Neuronal stem cell (in vitro differentiated cells): ENCODE measurements at regions not wholly inside any gene's neighbourhood (a gene's known extent, or its start where the extent isn't known, plus 50 kb on each side); places are given as distances from the start of the nearest gene placed in this dataset.

Experiments
- DNase-seq: peaks from one replicate; pipeline ENCODE4 v3.0.0-alpha.2; 2013; ENCODE audit warnings: low spot score
- H2AFZ ChIP-seq: one replicate; pipeline ENCODE4 v1.6.1; 2013; ENCODE audit warnings: mild to moderate bottlenecking, low read length, inconsistent platforms
- H2AK5ac ChIP-seq: 2 replicates; pipeline ENCODE4 v1.6.1; 2013; ENCODE audit warnings: low read depth, mild to moderate bottlenecking, inconsistent platforms, low read length, moderate library complexity, mixed read lengths
- H2BK120ac ChIP-seq: 2 replicates; pipeline ENCODE4 v1.6.1; 2013; ENCODE audit warnings: low read depth, mild to moderate bottlenecking, inconsistent platforms, low read length, moderate library complexity, mixed read lengths
- H2BK12ac ChIP-seq: one replicate; pipeline ENCODE4 v1.6.1; 2013; ENCODE audit warnings: low read length, inconsistent platforms
- H2BK15ac ChIP-seq: 2 replicates; pipeline ENCODE4 v1.6.1; 2013; ENCODE audit warnings: mild to moderate bottlenecking, low read length, inconsistent platforms, mixed read lengths
- H2BK5ac ChIP-seq: one replicate; pipeline ENCODE4 v1.6.1; 2013; ENCODE audit warnings: inconsistent platforms, mild to moderate bottlenecking, low read length, moderate library complexity
- H3K14ac ChIP-seq: one replicate; pipeline ENCODE4 v1.6.1; 2013; ENCODE audit warnings: low read length, inconsistent platforms
- H3K18ac ChIP-seq: 2 replicates; pipeline ENCODE4 v1.6.1; 2013; ENCODE audit warnings: low read length, inconsistent platforms
- H3K23ac ChIP-seq: 2 replicates; pipeline ENCODE4 v1.6.1; 2013; ENCODE audit warnings: low read depth, mild to moderate bottlenecking, mixed read lengths, low read length, inconsistent platforms; ENCODE audit not compliant: poor library complexity
- H3K27ac ChIP-seq: replicated peaks from 3 replicates; pipeline ENCODE4 v1.5.1; 2013; ENCODE audit warnings: low read length, inconsistent platforms
- H3K27me3 ChIP-seq, 3 experiments: 2 replicates each; pipeline ENCODE4 v1.6.1; 2013; ENCODE audit warnings: low read length in 3 of 3, mild to moderate bottlenecking in 2 of 3, inconsistent platforms in 1 of 3, low read depth in 1 of 3, mixed read lengths in 1 of 3, moderate library complexity in 1 of 3; ENCODE audit not compliant: control insufficient read depth in 3 of 3, insufficient read depth in 3 of 3
- H3K36me3 ChIP-seq, 2 donors: replicated peaks in 1 of 2; 2 replicates each; pipeline ENCODE4 v1.6.1; 2013; ENCODE audit warnings: low read length in 2 of 2; ENCODE audit not compliant: control insufficient read depth in 2 of 2, insufficient read depth in 2 of 2
- H3K4ac ChIP-seq: 2 replicates; pipeline ENCODE4 v1.6.1; 2013; ENCODE audit warnings: inconsistent platforms, mild to moderate bottlenecking, low read length, moderate library complexity
- H3K4me1 ChIP-seq, 2 donors: 1 replicate in 1 of 2; 2 replicates in 1 of 2; pipeline ENCODE4 v1.6.1; 2013; ENCODE audit warnings: low read length in 2 of 2, low read depth in 1 of 2; ENCODE audit not compliant: control insufficient read depth in 2 of 2, insufficient read depth in 1 of 2
- H3K4me2 ChIP-seq: one replicate; pipeline ENCODE4 v1.6.1; 2013; ENCODE audit warnings: mild to moderate bottlenecking, low read length, inconsistent platforms; ENCODE audit not compliant: insufficient read depth, poor library complexity, severe bottlenecking
- H3K4me3 ChIP-seq, 2 donors: 2 replicates each; pipeline ENCODE4 v1.5.1; 2013; ENCODE audit warnings: low read length in 2 of 2, mild to moderate bottlenecking in 2 of 2, inconsistent platforms in 1 of 2, moderate library complexity in 1 of 2
- H3K79me1 ChIP-seq: one replicate; pipeline ENCODE4 v1.6.1; 2013; ENCODE audit warnings: low read depth, mild to moderate bottlenecking, inconsistent platforms, low read length, moderate library complexity
- H3K9ac ChIP-seq: one replicate; pipeline ENCODE4 v1.6.1; 2013; ENCODE audit warnings: mild to moderate bottlenecking, low read depth, low read length, inconsistent platforms; ENCODE audit not compliant: poor library complexity
- H3K9me3 ChIP-seq, 2 donors: replicated peaks in 1 of 2; 2 replicates each; pipeline versions ENCODE3 to v1.6.1; 2013; ENCODE audit warnings: low read length in 2 of 2, mild to moderate bottlenecking in 2 of 2, inconsistent platforms in 1 of 2, low read depth in 1 of 2, mixed read lengths in 1 of 2, moderate library complexity in 1 of 2; ENCODE audit not compliant: control insufficient read depth in 2 of 2, insufficient read depth in 1 of 2
- H4K8ac ChIP-seq: one replicate; pipeline ENCODE4 v1.6.1; 2013; ENCODE audit warnings: low read depth, mild to moderate bottlenecking, inconsistent platforms, low read length, moderate library complexity
- H4K91ac ChIP-seq: one replicate; pipeline ENCODE4 v1.6.1; 2013; ENCODE audit warnings: low read length, low read depth, mild to moderate bottlenecking, inconsistent platforms; ENCODE audit not compliant: poor library complexity
- WGBS, 2 donors: extraction: QIAGEN DNeasy Blood & Tissue Kit; methylation state at CpG; one replicate each; pipeline ENCODE4 v1.1.7; 2013; ENCODE audit warnings: missing lambda C conversion rate in 2 of 2, mixed read lengths in 1 of 2; ENCODE audit not compliant: insufficient read length in 2 of 2, insufficient replicate concordance in 1 of 2; ENCODE audit errors: extremely low coverage in 2 of 2; 5-methylcytosine and 5-hydroxymethylcytosine counted together

- no peak overlapping the region for H3K4ac ChIP-seq
- no peak overlapping the region for H2AK5ac ChIP-seq
- H2BK12ac ChIP-seq = no peak overlapping the region
- H2AFZ ChIP-seq = no peak overlapping the region
- H3K27ac ChIP-seq = no peak overlapping the region
- H3K36me3 ChIP-seq = no peaks in the 10 kb centered on the region
- H3K4me1 ChIP-seq = no peaks in the 10 kb centered on the region
- H2BK120ac ChIP-seq = no peak overlapping the region
- no peak overlapping the region for H3K14ac ChIP-seq
- H3K4me3 ChIP-seq = no peak overlapping the region
- no peak overlapping the region for H3K23ac ChIP-seq
- no peak overlapping the region for H2BK5ac ChIP-seq
- no peaks in the 10 kb centered on the region for H3K9me3 ChIP-seq
- no peak overlapping the region for H4K8ac ChIP-seq
- WGBS, 2 donors = no CpG with 5 or more reads among the region's 12 CpGs
- H3K79me1 ChIP-seq = no peaks in the 10 kb centered on the region
- no peak overlapping the region for H2BK15ac ChIP-seq
- no peak overlapping the region for H4K91ac ChIP-seq
- H3K27me3 ChIP-seq = no peaks in the 10 kb centered on the region
- H3K9ac ChIP-seq = no peak overlapping the region
- no peak overlapping the region for H3K4me2 ChIP-seq
- no peak for DNase-seq
- peak overlapping the region; percentile 35 for H3K18ac ChIP-seq
These were observed 113.4 kb upstream of the TCERG1L start for GRCh38 chr10:131424836-131425491.

- DNase-seq = no peak
- H2BK12ac ChIP-seq = no peak overlapping the region
- H3K9ac ChIP-seq = no peak overlapping the region
- H2BK15ac ChIP-seq = no peak overlapping the region
- H2AK5ac ChIP-seq = no peak overlapping the region
- H2BK120ac ChIP-seq = no peak overlapping the region
- no peak overlapping the region for H3K23ac ChIP-seq
- H3K4me1 ChIP-seq = no peaks in the 10 kb centered on the region
- no peak overlapping the region for H2AFZ ChIP-seq
- peaks cover 0 to 5% (median 0%) of the 10 kb centered on the region in 3 experiments for H3K27me3 ChIP-seq
- no peak overlapping the region for H3K4ac ChIP-seq
- H3K79me1 ChIP-seq = no peaks in the 10 kb centered on the region
- no peaks in the 10 kb centered on the region for H3K36me3 ChIP-seq
- whole genome bisulfite sequencing, 2 donors = no CpG with 5 or more reads among the region's 11 CpGs
- H2BK5ac ChIP-seq = no peak overlapping the region
- no peak overlapping the region for H3K18ac ChIP-seq
- no peak overlapping the region for H4K91ac ChIP-seq
- no peak overlapping the region for H3K14ac ChIP-seq
- no peak overlapping the region for H3K4me2 ChIP-seq
- H4K8ac ChIP-seq = no peak overlapping the region
- no peak overlapping the region for H3K27ac ChIP-seq
- H3K4me3 ChIP-seq = no peak overlapping the region
- no peaks in the 10 kb centered on the region for H3K9me3 ChIP-seq
These were observed 114.4 kb upstream of the TCERG1L start for GRCh38 chr10:131425752-131426533.

DNA sequence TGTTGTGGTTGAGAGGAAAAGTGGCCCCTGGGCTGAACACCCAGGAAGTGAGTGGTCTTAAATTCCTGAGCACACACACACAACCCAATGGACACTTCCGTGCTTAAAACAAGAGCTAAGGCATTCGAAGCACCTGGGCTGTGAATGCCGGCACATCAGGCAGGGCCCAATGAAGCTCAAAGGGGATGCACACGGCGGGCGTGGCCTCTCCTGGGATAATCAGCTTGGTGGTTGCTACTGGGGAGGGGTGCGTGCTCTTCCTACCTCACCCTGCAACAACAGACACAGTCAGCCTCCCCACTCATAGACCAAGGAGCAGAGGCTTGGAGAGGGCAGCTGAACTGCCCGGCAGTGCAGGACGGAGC, 115.0 kb upstream of the TCERG1L start:
- H4K91ac ChIP-seq = no peak overlapping the region
- no peak overlapping the region for H3K27ac ChIP-seq
- DNase-seq = no peak
- H2BK120ac ChIP-seq = no peak overlapping the region
- H3K4ac ChIP-seq = no peak overlapping the region
- H3K27me3 ChIP-seq = peaks cover 0 to 6% (median 0%) of the 10 kb centered on the region in 3 experiments
- no peaks in the 10 kb centered on the region for H3K9me3 ChIP-seq
- H3K4me1 ChIP-seq = no peaks in the 10 kb centered on the region
- H3K18ac ChIP-seq = no peak overlapping the region
- no peak overlapping the region for H3K4me2 ChIP-seq
- no peak overlapping the region for H2AK5ac ChIP-seq
- peak overlapping the region; percentile 19 for H4K8ac ChIP-seq
- no peak overlapping the region for H3K23ac ChIP-seq
- no peaks in the 10 kb centered on the region for H3K36me3 ChIP-seq
- no peak overlapping the region for H3K4me3 ChIP-seq
- no peak overlapping the region for H2BK15ac ChIP-seq
- no peak overlapping the region for H2AFZ ChIP-seq
- H2BK5ac ChIP-seq = no peak overlapping the region
- H2BK12ac ChIP-seq = no peak overlapping the region
- H3K9ac ChIP-seq = no peak overlapping the region
- WGBS, 2 donors = no CpG with 5 or more reads among the region's 9 CpGs
- H3K14ac ChIP-seq = no peak overlapping the region
- H3K79me1 ChIP-seq = no peaks in the 10 kb centered on the region

DNA sequence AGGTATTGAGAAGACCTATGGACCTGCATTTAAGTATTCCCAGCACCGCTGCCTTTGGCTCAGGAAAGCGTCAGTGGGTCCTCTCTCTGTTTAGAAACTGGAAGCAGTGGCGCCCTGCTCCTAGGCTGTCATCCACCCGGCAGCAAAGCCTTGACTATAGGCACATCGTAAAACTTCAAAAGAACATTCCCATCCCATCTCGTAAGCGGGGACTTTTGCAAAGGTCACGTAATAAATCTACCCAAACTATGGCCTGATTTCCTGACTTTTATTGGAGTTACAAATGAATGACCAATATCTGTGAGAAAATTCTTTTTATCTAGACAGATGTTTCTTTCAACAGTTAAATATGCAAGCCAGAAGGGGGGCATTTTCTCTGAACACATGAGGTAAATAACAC, 115.8 kb upstream of the TCERG1L start:
- no peak overlapping the region for H3K27ac ChIP-seq
- H4K8ac ChIP-seq = no peak overlapping the region
- no peak overlapping the region for H3K18ac ChIP-seq
- no peak overlapping the region for H2AK5ac ChIP-seq
- peaks cover 0 to 8% (median 0%) of the 10 kb centered on the region in 3 experiments for H3K27me3 ChIP-seq
- no peaks in the 10 kb centered on the region for H3K9me3 ChIP-seq
- no peaks in the 10 kb centered on the region for H3K79me1 ChIP-seq
- no peak overlapping the region for H2BK15ac ChIP-seq
- H3K4me1 ChIP-seq = no peaks in the 10 kb centered on the region
- no peak overlapping the region for H2BK120ac ChIP-seq
- no peak overlapping the region for H3K9ac ChIP-seq
- H3K4me3 ChIP-seq = no peak overlapping the region
- no peak overlapping the region for H2BK5ac ChIP-seq
- H4K91ac ChIP-seq = no peak overlapping the region
- no peak overlapping the region for H3K4me2 ChIP-seq
- no CpG with 5 or more reads among the region's 8 CpGs for WGBS, 2 donors
- no peak overlapping the region for H2AFZ ChIP-seq
- no peak for DNase-seq
- no peaks in the 10 kb centered on the region for H3K36me3 ChIP-seq
- no peak overlapping the region for H3K14ac ChIP-seq
- no peak overlapping the region for H3K23ac ChIP-seq
- no peak overlapping the region for H3K4ac ChIP-seq
- no peak overlapping the region for H2BK12ac ChIP-seq
